GM20431 (cell line): ENCODE measurements at regions not wholly inside any gene's neighbourhood (a gene's known extent, or its start where the extent isn't known, plus 50 kb on each side); places are given as distances from the start of the nearest gene placed in this dataset.

Source experiments
- in situ Hi-C: fragments of 300-500 bp; cut with MseI, MboI; formaldehyde crosslinking; loops from one replicate; pipeline ENCODE4 v1.15.0; 2020; ENCODE audit warnings: low sequenced_read_pairs; ENCODE audit not compliant: unreplicated experiment

DNA sequence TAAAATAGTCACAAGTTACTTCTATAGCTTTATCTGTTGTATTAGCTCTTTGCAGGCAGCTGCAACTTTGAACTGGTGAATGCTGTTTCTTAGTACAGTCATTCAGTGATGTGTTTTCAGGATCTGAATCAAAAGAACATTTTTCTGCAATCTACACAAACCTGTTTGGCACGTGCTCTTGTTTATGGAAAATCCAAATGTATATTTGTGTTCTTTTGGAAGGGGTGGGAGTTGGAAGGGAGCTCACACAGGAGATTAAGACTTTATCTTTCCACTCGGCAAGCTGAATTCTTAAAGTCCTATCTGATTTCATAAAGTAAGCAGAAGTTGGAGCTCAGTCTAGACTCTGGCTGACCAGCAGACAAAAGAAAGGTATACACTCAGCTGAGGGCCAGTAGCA is 300.2 kb downstream of the MAP2K6 start:
- in situ Hi-C loops: no loop called here

DNA sequence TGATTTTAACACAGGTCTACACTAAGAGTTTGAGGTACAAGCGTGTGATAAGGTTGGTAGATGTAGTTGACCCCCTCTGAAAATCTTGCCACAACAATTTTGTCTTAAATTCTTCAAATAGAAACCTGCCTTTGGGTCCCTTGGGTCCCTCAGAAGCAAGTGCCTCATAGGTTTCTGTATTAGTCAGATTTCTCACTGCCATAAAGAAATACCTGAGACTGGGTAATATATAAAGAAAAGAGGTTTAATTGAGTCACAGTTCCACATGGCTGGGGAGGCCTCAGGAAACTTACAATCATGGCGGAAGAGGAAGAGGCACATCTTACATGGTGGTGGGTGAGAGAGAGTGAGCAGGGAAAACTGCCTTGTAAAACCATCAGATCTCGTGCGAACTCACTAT is 301.2 kb downstream of the MAP2K6 start:
- in situ Hi-C loops: no loop called here

DNA sequence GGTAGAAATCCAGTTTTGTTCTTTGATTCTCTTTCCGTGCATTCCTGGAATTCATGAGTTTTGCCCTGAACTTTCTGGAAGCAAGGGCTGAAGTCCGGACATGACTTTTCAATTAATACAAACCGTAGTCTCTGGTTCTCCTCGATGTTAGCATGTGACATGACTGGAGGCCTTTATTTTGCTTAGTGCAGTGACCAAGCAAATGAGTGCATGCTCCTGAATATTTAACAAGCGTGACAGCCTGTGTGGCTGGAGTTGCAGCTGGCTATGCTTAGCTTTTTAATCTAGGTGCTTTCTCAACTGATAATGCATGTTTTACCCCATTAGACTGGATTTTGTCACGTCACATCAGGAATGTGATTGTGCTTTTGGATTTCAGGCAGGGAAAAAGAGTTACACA is 302.1 kb downstream of the MAP2K6 start:
- in situ Hi-C loops: no loop called here

DNA sequence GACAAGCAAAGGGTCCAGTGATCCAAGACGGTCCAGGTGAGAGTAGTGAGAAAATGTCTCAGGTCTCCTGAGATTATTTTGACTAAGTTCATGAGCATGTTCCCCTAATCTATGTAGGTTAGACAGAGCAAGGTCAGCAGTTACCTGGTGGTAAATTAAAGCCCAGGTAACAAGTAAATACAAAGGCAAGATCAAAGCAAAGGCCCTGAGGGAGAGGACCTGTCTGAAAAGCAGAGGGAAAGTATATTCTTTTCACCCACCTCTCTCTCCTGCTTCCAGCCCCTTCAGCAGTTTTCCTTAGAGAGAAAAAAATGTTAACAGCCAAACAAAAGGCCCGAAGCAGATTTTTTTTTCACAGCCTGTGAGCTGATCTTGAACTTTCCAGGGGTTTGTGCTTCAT is 302.7 kb downstream of the MAP2K6 start:
- in situ Hi-C loops: no loop called here

- in situ Hi-C loops: no loop called here
Observed at GRCh38 chr17:69717819-69718218, 303.3 kb downstream of the MAP2K6 start.

- in situ Hi-C loops: no loop called here
Observed at GRCh38 chr17:69719474-69720048, 305.1 kb downstream of the MAP2K6 start.

- in situ Hi-C loops: no loop called here
Observed at GRCh38 chr17:69722518-69722917, 308.0 kb downstream of the MAP2K6 start.

- in situ Hi-C loops: no loop called here
Observed at GRCh38 chr17:69723316-69723715, 308.8 kb downstream of the MAP2K6 start.

DNA sequence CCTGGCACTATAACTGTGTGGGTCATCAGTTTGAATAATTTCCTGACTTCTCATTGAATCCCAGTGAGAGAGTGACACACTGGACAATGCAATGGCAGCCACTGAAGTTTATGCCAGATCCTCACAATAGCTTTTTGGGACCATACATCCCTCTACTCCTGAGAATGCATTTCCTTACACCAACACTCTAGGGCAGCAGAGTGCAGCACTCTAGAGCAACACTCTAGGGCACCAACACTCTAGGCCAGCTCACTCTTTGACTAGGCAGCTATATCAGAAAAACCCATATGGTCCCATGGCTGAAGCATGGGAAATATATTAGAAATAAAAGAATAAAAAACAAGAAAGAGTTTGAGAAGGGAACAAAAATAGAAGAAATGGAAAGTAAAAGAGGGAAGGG is 309.2 kb downstream of the MAP2K6 start:
- in situ Hi-C loops: no loop called here

- in situ Hi-C loops: no loop called here
Observed at GRCh38 chr17:69724238-69724637, 309.7 kb downstream of the MAP2K6 start.

- in situ Hi-C loops: no loop called here
Observed at GRCh38 chr17:69725146-69725545, 310.6 kb downstream of the MAP2K6 start.

DNA sequence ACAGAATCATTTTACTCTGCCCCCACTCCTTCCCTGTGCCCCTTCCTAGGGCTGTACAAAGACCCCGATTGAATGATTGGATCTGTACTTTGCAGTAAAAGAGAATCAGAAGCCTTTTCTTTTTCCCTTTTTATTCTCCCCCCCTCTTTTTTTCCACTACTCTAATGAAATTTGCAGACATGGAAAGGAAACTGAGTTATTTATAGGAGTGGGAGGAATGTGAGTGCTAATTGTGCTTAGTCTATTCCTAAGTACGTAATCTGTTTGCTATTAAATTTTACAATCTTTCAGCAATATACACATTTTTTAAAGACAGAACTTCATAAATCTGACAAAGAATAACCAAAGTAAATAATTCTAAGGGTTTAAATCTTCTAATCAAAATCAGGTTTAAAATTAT is 314.3 kb downstream of the MAP2K6 start:
- in situ Hi-C loops: no loop called here

DNA sequence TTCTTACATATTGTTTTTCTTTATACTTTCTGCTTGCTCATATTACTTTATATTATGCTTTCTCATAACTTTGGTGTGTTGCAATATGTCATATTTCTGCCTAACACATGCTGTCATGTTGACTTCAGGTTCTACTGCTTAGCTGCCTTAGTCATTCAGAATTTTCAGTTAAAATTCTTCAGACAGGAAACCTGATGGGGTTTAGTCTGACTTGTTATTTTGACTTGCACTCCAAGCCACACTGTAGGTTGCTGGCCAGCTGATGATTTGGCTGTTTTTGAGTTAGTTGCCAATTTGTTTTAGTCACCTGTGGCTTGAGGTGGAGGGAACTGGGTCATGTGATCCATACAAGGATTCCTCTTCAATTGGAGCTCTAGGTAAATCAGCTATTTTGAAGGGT is 315.4 kb downstream of the MAP2K6 start:
- in situ Hi-C loops: no loop called here

DNA sequence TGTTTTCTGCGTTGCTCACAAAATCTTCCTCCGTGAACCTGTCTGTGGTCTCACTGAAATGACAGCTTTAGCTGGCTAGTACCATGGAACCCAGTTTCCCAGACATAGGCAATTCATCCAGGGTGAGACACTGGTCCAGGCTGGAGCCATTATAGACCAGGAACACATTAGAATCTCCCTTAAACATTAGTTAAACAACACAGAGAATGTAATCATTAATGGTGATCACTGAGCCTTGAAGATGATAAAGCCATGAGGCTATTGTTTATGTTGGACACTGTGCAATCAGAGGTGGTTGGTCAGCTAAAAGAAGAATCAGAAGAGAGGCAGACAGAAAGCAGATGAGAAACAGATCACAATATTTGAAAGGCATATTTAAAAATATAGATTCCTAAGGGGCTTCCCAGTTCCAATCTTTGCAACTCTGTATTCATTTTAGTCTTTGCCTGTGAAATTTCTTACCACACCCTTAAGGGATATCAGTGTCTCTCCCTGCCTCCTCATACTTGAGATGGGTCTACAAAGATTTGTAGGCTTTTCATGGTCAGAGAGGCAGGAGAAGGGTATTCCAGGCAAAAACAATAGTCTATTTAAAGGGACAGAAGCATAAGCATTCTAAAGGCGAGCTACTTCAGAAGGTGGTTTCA is 317.9 kb downstream of the MAP2K6 start:
- in situ Hi-C loops: no loop called here

- in situ Hi-C loops: no loop called here
Observed at GRCh38 chr17:69733171-69734012, 318.9 kb downstream of the MAP2K6 start.

- in situ Hi-C loops: no loop called here
Observed at GRCh38 chr17:69734656-69735055, 320.2 kb downstream of the MAP2K6 start.

GRCh38 chr17:69735285-69735684 is 320.8 kb downstream of the MAP2K6 start:
- in situ Hi-C loops: no loop called here

- in situ Hi-C loops: no loop called here
Observed at GRCh38 chr17:69743091-69743490, 328.6 kb downstream of the MAP2K6 start.

- in situ Hi-C loops: no loop called here
Observed at GRCh38 chr17:69744512-69745070, 330.1 kb downstream of the MAP2K6 start.

- in situ Hi-C loops: no loop called here
Observed at GRCh38 chr17:69749911-69750310, 325.1 kb upstream of the KCNJ16 start.
